ENCODE measurements at regions not wholly inside any gene's neighbourhood (a gene's known extent, or its start where the extent isn't known, plus 50 kb on each side); places are given as distances from the start of the nearest gene placed in this dataset.

DNA sequence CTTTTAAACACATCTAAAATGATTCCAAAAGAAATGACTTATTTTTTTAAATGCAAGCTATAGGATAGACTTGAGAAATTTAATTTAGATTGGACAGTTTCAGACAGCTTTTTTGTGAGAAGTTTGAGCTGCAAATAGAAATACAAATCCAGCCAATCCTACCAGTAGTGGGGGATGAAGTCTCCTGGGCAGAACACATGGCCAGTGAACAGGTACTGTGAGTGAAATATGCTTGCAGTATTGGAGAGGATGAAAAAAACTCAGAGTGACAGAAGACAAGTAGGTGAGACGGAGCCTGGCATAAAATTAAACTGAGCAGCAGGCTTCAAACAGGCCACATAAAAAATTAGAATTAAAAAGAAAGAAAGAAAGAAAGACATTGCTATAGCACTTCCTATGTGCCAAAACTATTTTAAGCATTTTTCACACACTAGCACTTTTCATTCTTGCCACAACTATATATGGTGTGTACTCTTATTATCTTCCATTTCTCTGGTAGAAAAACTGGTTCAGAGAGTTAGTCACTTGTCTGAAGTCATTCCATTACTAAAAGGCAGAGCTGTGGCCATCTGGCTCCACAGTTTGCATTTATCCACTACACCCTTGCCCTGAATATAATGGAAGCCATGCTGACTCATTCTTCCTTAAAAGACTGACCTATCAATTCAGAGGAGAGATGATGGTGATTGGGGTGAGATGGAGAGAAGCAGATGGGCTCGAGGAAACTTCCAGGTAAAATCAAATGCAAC is 310.2 kb upstream of the CTNND2 start:
- POLR2A ChIA-PET: no interaction called here

DNA sequence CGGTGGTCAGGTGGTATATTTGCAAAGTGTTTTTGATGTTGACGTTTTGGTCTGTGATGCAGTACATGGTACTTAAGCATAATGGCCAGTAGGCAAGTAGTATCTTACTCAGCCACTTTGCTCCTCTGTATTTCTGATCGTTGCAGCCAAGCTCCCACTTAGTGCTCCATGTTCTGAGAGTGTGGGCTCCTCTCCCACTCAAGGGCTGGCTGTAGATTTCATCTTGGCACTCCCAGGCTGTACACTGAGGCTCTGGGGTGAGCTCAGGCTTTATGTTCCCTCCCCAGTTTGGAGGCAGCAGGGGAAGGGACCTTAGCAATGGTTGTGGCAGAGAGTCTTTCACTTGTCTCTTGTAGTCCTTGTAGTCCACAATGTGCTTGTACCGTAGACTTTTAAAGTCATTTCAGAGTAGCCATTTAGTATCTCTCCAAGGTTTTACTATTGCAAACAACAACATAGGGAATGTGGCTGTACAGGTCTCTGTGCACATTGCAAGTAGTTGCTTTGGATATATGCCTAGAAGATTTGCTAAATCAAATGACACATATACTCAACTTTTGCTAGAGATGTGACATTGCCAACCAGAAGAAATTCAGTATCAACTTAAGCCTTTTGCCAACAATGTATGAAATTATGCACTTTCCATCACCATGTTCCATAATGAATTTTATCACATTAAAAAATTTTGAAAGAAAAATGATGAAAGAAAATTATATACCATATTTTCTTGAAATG is 304.3 kb upstream of the CTNND2 start:
- H3K27ac Mint-ChIP-seq: no peak overlapping the region
- no peaks in the 10 kb centered on the region for H3K36me3 Mint-ChIP-seq
- no peaks in the 10 kb centered on the region for H3K27me3 Mint-ChIP-seq
- Histone ChIP-seq H3K4me1 (ENCODE audit: insufficient read depth, low read length) (no peaks in the 10 kb centered on the region), H3K4me3 (ENCODE audit: low read length) (no peak overlapping the region), H3K27ac (ENCODE audit: low read depth, low read length) (no peak overlapping the region), H3K36me3 (ENCODE audit: insufficient read depth, low read length) (no peaks in the 10 kb centered on the region), H3K27me3 (ENCODE audit: insufficient read depth, low read length, poor library complexity, severe bottlenecking) (no peaks in the 10 kb centered on the region), H3K9me3 (ENCODE audit: low read length) (no peaks in the 10 kb centered on the region)
- ChIA-PET POLR2A (no interaction called here), CTCF (no interaction called here)
- DNase-seq: no peak
- H3K4me3 Mint-ChIP-seq: no peak overlapping the region
- peaks cover 2 to 24% (median 8%) of the 10 kb centered on the region in 5 donors for H3K9me3 Mint-ChIP-seq
- H3K4me1 Mint-ChIP-seq: no peaks in the 10 kb centered on the region

More for the DNA sequence above, 310.2 kb upstream of the CTNND2 start:
- CTCF ChIA-PET: no interaction called here
- no peak for DNase-seq
- no peaks in the 10 kb centered on the region for H3K27me3 Mint-ChIP-seq
- Histone ChIP-seq H3K36me3 (ENCODE audit: insufficient read depth, low read length) (no peaks in the 10 kb centered on the region), H3K4me3 (ENCODE audit: low read length) (no peak overlapping the region), H3K4me1 (ENCODE audit: insufficient read depth, low read length) (no peaks in the 10 kb centered on the region), H3K27ac (ENCODE audit: low read depth, low read length) (no peak overlapping the region), H3K9me3 (ENCODE audit: low read length) (no peaks in the 10 kb centered on the region), H3K27me3 (ENCODE audit: insufficient read depth, low read length, poor library complexity, severe bottlenecking) (no peaks in the 10 kb centered on the region)
- no peak overlapping the region for H3K27ac Mint-ChIP-seq
- H3K36me3 Mint-ChIP-seq: no peaks in the 10 kb centered on the region
- no peaks in the 10 kb centered on the region for H3K4me1 Mint-ChIP-seq
- H3K9me3 Mint-ChIP-seq: peaks cover 8 to 28% (median 10%) of the 10 kb centered on the region in 5 donors
- no peak overlapping the region for H3K4me3 Mint-ChIP-seq

DNA sequence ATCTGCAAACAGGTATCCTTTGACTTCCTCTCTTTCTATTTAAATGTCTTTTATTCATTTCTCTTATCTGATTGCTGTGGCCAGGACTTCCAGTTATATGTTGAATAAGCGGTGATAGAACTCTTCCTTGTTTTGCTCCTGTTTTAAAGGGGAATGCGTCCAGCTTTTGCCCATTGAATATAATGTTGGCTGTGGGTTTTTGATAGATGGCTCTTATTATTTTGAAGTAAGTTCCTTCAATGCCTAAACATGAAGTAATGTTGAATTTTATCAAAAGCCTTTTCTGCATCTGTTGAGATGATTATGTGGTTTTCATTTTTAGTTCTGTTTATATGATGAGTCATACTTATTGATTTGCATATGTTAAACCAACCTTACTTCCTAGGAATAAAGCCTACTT is 300.5 kb upstream of the CTNND2 start:
- Mint-ChIP-seq H3K9me3 (peaks cover 2 to 22% (median 5%) of the 10 kb centered on the region in 5 donors), H3K4me3 (no peak overlapping the region), H3K4me1 (no peaks in the 10 kb centered on the region), H3K27ac (no peak overlapping the region), H3K27me3 (no peaks in the 10 kb centered on the region), H3K36me3 (no peaks in the 10 kb centered on the region)
- Histone ChIP-seq H3K9me3 (ENCODE audit: low read length) (no peaks in the 10 kb centered on the region), H3K4me1 (ENCODE audit: insufficient read depth, low read length) (no peaks in the 10 kb centered on the region), H3K4me3 (ENCODE audit: low read length) (no peak overlapping the region), H3K27ac (ENCODE audit: low read depth, low read length) (no peak overlapping the region), H3K27me3 (ENCODE audit: insufficient read depth, low read length, poor library complexity, severe bottlenecking) (no peaks in the 10 kb centered on the region), H3K36me3 (ENCODE audit: insufficient read depth, low read length) (no peaks in the 10 kb centered on the region)
- POLR2A ChIA-PET: no interaction called here
- DNase-seq: no peak
- CTCF ChIA-PET: no interaction called here

DNA sequence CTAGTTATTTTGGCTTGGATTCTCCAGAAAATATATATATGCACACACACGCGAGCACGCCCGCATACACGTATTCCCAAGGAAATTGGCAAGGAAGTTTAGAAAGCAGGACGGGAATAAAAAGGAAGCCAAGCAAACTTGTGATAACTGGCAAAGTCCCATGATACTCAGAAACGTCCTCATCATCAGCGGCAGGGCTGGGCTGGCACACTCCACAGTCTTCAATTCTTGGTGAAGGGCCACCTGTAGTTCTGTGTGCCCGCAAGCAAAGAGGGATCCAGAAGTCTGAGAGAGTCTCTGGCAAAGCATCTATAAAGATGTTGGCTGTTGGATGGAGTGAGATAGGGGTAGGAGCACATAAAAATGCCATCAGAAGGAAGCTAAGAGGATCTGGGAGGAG is 289.3 kb upstream of the CTNND2 start:
- Mint-ChIP-seq H3K36me3 (no peaks in the 10 kb centered on the region), H3K9me3 (peaks cover 2 to 20% (median 15%) of the 10 kb centered on the region in 5 donors), H3K27me3 (no peaks in the 10 kb centered on the region), H3K27ac (no peak overlapping the region), H3K4me3 (no peak overlapping the region), H3K4me1 (no peaks in the 10 kb centered on the region)
- Histone ChIP-seq H3K36me3 (ENCODE audit: insufficient read depth, low read length) (no peaks in the 10 kb centered on the region), H3K27me3 (ENCODE audit: insufficient read depth, low read length, poor library complexity, severe bottlenecking) (no peaks in the 10 kb centered on the region), H3K27ac (ENCODE audit: low read depth, low read length) (no peak overlapping the region), H3K4me3 (ENCODE audit: low read length) (no peak overlapping the region), H3K4me1 (ENCODE audit: insufficient read depth, low read length) (no peaks in the 10 kb centered on the region), H3K9me3 (ENCODE audit: low read length) (no peaks in the 10 kb centered on the region)
- ChIA-PET POLR2A (no interaction called here), CTCF (no interaction called here)
- DNase-seq: no peak

DNA sequence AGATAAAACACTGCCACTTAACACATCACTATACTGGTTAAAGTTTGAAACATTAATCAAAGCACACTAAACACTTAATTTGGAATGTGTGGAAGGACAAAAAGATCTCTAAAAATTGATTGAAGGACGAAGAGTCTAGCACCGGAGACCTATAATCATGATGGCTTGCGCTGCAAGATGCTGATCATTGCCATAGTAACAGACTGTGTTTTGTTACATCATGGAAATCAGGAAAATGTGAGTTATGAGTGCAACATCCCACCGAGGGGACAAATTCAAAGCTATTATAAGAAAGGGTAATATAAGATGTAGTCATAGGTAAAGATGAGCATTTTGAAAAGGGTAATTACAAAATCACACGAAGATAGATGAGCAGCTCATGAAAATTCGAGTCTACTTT is 278.8 kb upstream of the CTNND2 start:
- Mint-ChIP-seq H3K27ac (no peak overlapping the region), H3K9me3 (peaks cover 0 to 9% (median 1%) of the 10 kb centered on the region in 5 donors), H3K36me3 (no peaks in the 10 kb centered on the region), H3K4me3 (no peak overlapping the region), H3K27me3 (no peaks in the 10 kb centered on the region), H3K4me1 (no peaks in the 10 kb centered on the region)
- Histone ChIP-seq H3K36me3 (ENCODE audit: insufficient read depth, low read length) (no peaks in the 10 kb centered on the region), H3K27ac (ENCODE audit: low read depth, low read length) (no peak overlapping the region), H3K4me3 (ENCODE audit: low read length) (no peak overlapping the region), H3K9me3 (ENCODE audit: low read length) (no peaks in the 10 kb centered on the region), H3K27me3 (ENCODE audit: insufficient read depth, low read length, poor library complexity, severe bottlenecking) (no peaks in the 10 kb centered on the region), H3K4me1 (ENCODE audit: insufficient read depth, low read length) (no peaks in the 10 kb centered on the region)
- DNase-seq: no peak
- POLR2A ChIA-PET: no interaction called here
- CTCF ChIA-PET: no interaction called here

DNA sequence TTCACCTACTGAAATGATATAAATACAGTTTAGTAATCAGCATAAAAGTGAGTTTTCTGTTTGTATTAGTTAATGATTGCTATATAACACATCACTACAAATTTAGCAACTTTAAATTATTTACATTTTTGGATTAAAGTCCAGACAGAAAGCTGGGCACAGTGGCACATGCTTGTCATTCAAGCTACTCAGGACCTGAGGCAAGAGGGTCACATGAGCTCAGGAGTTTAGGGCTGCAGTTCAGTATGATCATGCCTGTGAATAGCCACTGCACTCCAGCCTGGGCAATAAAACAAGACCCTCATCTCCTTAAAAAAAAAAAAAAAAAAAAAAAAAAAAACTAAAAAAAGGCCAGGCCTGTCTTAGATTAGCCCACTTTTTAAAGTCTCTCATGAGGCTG is 273.6 kb upstream of the CTNND2 start:
- POLR2A ChIA-PET: no interaction called here
- CTCF ChIA-PET: no interaction called here
- peaks cover 0 to 3% (median 0%) of the 10 kb centered on the region in 5 donors for H3K9me3 Mint-ChIP-seq
- Histone ChIP-seq H3K27ac (ENCODE audit: low read depth, low read length) (no peak overlapping the region), H3K27me3 (ENCODE audit: insufficient read depth, low read length, poor library complexity, severe bottlenecking) (no peaks in the 10 kb centered on the region), H3K36me3 (ENCODE audit: insufficient read depth, low read length) (no peaks in the 10 kb centered on the region), H3K4me1 (ENCODE audit: insufficient read depth, low read length) (no peaks in the 10 kb centered on the region), H3K4me3 (ENCODE audit: low read length) (no peak overlapping the region), H3K9me3 (ENCODE audit: low read length) (no peaks in the 10 kb centered on the region)
- H3K4me3 Mint-ChIP-seq: no peak overlapping the region
- no peak overlapping the region for H3K27ac Mint-ChIP-seq
- no peaks in the 10 kb centered on the region for H3K36me3 Mint-ChIP-seq
- no peaks in the 10 kb centered on the region for H3K27me3 Mint-ChIP-seq
- no peaks in the 10 kb centered on the region for H3K4me1 Mint-ChIP-seq
- DNase-seq: no peak

DNA sequence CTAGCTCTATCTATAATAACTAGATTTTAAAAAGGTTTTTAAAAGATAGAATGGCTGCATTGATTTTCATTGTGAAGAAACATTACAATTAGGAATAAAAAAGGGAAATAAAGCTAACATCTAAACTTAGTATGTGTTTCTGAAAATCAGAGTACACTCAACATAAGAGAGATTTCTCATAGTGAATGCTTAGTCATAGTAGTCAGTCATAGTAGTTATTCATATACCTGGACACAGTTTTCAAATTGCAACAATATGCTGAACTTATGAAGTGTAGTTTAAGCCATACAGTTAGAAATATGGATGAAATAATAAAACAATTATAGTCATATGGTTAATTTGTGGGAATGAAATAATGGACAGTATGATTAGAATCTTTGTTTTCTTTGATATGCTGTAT is 273.0 kb upstream of the CTNND2 start:
- Mint-ChIP-seq H3K9me3 (peaks cover 0 to 7% (median 0%) of the 10 kb centered on the region in 5 donors), H3K4me1 (no peaks in the 10 kb centered on the region), H3K27ac (no peak overlapping the region), H3K36me3 (no peaks in the 10 kb centered on the region), H3K27me3 (no peaks in the 10 kb centered on the region), H3K4me3 (no peak overlapping the region)
- Histone ChIP-seq H3K9me3 (ENCODE audit: low read length) (no peaks in the 10 kb centered on the region), H3K4me1 (ENCODE audit: insufficient read depth, low read length) (no peaks in the 10 kb centered on the region), H3K36me3 (ENCODE audit: insufficient read depth, low read length) (no peaks in the 10 kb centered on the region), H3K27me3 (ENCODE audit: insufficient read depth, low read length, poor library complexity, severe bottlenecking) (no peaks in the 10 kb centered on the region), H3K27ac (ENCODE audit: low read depth, low read length) (no peak overlapping the region), H3K4me3 (ENCODE audit: low read length) (no peak overlapping the region)
- DNase-seq: no peak
- CTCF ChIA-PET: no interaction called here
- POLR2A ChIA-PET: no interaction called here

DNA sequence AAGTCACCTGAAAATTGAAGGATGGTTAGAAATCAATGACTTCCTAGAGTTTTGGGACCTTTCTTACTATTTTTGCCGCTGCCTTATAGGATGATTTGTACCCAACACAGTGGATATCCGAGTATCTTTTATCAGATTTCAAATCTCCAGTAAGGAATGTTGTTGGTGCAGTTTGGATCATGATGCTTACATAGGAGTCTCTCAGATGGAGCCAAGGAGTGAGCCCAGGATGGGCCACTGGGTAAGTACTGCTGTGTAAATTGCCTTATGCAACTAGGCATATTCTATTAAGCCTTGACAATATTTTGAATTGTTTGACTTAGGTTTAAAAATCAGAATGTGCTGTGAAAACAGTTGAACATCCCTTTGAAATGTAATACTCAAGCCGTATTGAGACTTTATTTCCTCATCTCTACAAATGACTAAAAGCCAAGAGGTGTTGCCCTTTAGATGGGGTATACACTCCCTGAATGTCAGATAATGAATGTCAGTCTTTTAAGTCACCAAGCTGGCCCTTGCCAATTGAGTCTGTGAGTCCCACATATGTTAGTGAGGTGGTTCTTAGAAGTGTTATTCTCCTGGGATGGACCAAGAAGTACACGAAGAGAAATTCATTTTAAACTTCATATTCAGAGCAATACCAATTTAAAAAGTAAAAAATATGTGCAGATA is 271.8 kb upstream of the CTNND2 start:
- H3K27ac ChIP-seq (ENCODE audit: low read depth, low read length): no peak overlapping the region
- H3K4me1 Mint-ChIP-seq: no peaks in the 10 kb centered on the region
- CTCF ChIA-PET: no interaction called here
- H3K4me3 Mint-ChIP-seq: no peak overlapping the region
- H3K4me3 ChIP-seq (ENCODE audit: low read length): no peak overlapping the region
- POLR2A ChIA-PET: no interaction called here
- H3K36me3 Mint-ChIP-seq: no peaks in the 10 kb centered on the region
- H3K36me3 ChIP-seq (ENCODE audit: insufficient read depth, low read length): no peaks in the 10 kb centered on the region
- DNase-seq: no peak
- no peaks in the 10 kb centered on the region for H3K27me3 ChIP-seq (ENCODE audit: insufficient read depth, low read length, poor library complexity, severe bottlenecking)
- H3K27ac Mint-ChIP-seq: no peak overlapping the region
- H3K4me1 ChIP-seq (ENCODE audit: insufficient read depth, low read length): no peaks in the 10 kb centered on the region
- H3K9me3 ChIP-seq (ENCODE audit: low read length): no peaks in the 10 kb centered on the region
- H3K27me3 Mint-ChIP-seq: no peaks in the 10 kb centered on the region
- H3K9me3 Mint-ChIP-seq: peaks cover 0 to 8% (median 0%) of the 10 kb centered on the region in 5 donors
